HAP-1 (cell line): ENCODE measurements at regions not wholly inside any gene's neighbourhood (a gene's known extent, or its start where the extent isn't known, plus 50 kb on each side); places are given as distances from the start of the nearest gene placed in this dataset.

Source experiments
- DNase-seq, 2 experiments: peaks; one replicate each; pipeline ENCODE4 v3.0.0-alpha.2; 2016 to 2020; ENCODE audit warnings: low spot score in 2 of 2
- H3K27me3 ChIP-seq: fragments of 250-450 bp; sonication (Bioruptor Pico); 2 replicates; pipeline ENCODE4 v1.5.1; 2020; ENCODE audit warnings: low read depth, mild to moderate bottlenecking, moderate library complexity
- H3K36me3 ChIP-seq: fragments of 250-450 bp; sonication (Bioruptor Pico); replicated peaks from 2 replicates; pipeline ENCODE4 v1.5.1; 2020; ENCODE audit warnings: mild to moderate bottlenecking
- H3K4me1 ChIP-seq: fragments of 250-450 bp; sonication (Bioruptor Pico); 2 replicates; pipeline ENCODE4 v1.5.1; 2020; ENCODE audit warnings: mild to moderate bottlenecking
- H3K4me3 ChIP-seq: fragments of 250-450 bp; sonication (Bioruptor Pico); 2 replicates; pipeline ENCODE4 v1.5.1; 2020; ENCODE audit warnings: mild to moderate bottlenecking, moderate library complexity
- H3K9me3 ChIP-seq: fragments of 250-450 bp; sonication (Bioruptor Pico); 2 replicates; pipeline ENCODE4 v1.5.1; 2020; ENCODE audit warnings: mild to moderate bottlenecking, moderate library complexity
- in situ Hi-C: fragments of 300-500 bp; cut with MboI; formaldehyde crosslinking; loops from 3 replicates; pipeline ENCODE4 v1.14.3; 2020; ENCODE audit warnings: low sequenced_read_pairs, inconsistent platforms, mixed read lengths

DNA sequence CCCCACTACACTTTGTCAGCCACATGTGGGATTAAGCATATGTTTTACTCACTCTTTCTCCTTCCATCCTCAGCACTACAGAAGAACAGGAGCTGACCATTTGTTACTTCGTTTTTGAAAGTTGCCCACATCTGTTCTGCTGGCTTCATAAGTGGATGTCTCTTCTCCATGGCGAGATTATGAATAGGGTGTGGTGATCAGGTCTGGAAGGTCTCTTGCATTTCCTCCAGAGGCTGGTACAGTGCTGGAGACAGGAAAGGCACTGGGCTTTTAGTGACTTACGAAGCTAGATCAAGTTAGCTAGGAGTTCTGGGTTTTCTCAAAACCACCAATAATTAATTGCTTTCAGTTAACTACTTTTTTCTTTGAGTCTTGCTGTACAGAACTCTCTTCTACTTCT, 136.5 kb downstream of the AQP4 start:
- Histone ChIP-seq H3K9me3 (no peaks in the 10 kb centered on the region), H3K27me3 (no peaks in the 10 kb centered on the region), H3K4me1 (peaks cover 3% of the 10 kb centered on the region), H3K4me3 (no peak overlapping the region), H3K36me3 (no peaks in the 10 kb centered on the region)
- in situ Hi-C loops = no loop called here
- no peak for DNase-seq

DNA sequence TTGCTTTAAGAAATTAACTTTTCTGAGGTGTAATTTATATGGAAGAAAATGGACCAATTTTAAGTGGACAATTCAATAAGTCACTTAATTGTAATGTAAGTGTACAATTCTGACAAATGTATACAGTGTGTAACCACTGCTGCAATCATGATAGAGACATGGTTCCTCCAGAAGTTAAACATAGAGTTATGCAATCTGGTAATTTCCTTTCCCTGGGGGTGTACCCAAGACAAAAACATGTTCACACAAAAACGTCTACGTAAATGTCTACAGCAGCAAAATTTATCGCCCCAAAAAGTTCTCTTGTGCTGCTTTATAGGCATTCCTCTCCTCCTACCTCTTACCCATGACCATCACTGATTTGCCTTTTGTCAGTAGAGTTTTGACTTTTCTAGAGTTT, 141.5 kb downstream of the AQP4 start:
- in situ Hi-C loops = no loop called here
- Histone ChIP-seq H3K4me1 (no peaks in the 10 kb centered on the region), H3K9me3 (no peaks in the 10 kb centered on the region), H3K4me3 (no peak overlapping the region), H3K36me3 (no peaks in the 10 kb centered on the region), H3K27me3 (peaks cover 3% of the 10 kb centered on the region; the same call in 1 of the 2 replicates)
- DNase-seq = no peak

DNA sequence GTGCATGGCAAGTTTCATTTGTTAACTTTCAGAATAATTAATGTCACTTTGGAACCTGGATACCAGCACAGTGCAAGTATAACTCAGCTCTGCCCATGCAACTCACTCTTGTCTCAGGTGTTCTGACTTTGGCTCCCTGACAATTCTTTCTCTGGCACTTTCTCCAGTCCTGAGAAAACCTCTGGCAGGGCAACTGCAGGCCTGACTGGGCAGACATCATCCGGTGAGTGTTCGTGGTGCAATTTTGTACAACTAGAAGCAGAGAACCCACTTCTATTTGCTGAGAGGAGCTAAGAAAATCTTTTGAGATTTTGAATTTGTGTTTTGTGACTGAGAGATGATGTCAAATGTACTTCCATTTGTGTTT, 143.0 kb downstream of the AQP4 start:
- Histone ChIP-seq H3K4me3 (no peak overlapping the region), H3K36me3 (no peaks in the 10 kb centered on the region), H3K4me1 (no peaks in the 10 kb centered on the region), H3K27me3 (peaks cover 3% of the 10 kb centered on the region; the same call in 1 of the 2 replicates), H3K9me3 (no peaks in the 10 kb centered on the region)
- no peak for DNase-seq
- in situ Hi-C loops = no loop called here

DNA sequence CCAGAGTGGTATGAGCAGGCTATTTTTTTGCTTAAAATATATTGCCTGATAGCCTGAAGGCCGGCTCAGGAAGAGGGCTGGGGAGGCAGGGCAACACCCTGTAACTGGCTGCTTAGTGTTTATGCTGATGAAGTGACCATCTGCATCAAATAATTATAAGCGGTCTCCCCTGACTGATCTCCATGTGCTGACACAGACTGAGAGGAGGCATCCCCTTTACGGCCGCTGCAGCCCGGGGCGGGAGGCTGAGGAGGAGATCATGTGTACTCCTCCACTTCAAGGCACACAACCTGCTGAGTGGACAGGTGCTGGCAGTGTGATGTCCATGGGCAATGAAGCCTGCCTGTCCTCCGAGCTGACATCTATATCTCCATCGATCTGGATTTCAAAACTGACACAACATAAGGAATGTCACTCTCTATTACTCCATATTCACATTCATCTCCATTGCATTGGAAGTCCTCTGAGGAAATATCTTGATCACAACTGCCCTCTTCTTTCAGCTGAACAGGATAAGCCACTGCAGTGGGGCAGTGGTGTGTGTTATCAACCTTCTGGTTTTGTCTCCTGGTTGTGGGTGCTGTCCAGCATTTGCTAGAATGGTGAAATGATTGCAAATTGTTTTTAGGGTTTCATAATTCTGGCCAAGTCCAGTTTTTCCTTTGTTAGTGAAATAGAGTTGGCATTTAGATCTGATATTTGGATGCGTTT, 143.5 kb downstream of the AQP4 start:
- Histone ChIP-seq H3K36me3 (no peaks in the 10 kb centered on the region), H3K4me1 (no peaks in the 10 kb centered on the region), H3K27me3 (peaks cover 3% of the 10 kb centered on the region; the same call in 1 of the 2 replicates), H3K4me3 (no peak overlapping the region), H3K9me3 (no peaks in the 10 kb centered on the region)
- in situ Hi-C loops = no loop called here
- DNase-seq = no peak

DNA sequence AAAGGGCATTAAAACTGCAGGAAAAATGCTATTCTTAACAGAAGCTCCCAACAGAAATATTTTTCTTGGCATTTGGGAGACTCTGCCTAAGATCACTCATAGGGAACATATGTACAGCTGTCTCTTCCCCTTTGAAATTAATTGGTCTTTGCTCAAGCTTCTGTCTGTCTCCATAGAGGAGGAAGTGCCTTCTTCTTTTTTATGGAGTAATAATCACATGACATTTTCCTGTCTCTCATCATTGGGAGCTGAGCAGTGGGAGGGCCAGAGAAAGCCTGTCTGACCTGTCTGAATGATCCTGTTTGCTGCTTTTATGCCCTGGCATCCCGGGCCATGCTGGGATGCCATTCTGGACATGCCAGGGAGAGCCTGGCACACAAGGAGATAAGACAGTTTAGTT, 145.6 kb downstream of the AQP4 start:
- in situ Hi-C loops = no loop called here
- no peak for DNase-seq

DNA sequence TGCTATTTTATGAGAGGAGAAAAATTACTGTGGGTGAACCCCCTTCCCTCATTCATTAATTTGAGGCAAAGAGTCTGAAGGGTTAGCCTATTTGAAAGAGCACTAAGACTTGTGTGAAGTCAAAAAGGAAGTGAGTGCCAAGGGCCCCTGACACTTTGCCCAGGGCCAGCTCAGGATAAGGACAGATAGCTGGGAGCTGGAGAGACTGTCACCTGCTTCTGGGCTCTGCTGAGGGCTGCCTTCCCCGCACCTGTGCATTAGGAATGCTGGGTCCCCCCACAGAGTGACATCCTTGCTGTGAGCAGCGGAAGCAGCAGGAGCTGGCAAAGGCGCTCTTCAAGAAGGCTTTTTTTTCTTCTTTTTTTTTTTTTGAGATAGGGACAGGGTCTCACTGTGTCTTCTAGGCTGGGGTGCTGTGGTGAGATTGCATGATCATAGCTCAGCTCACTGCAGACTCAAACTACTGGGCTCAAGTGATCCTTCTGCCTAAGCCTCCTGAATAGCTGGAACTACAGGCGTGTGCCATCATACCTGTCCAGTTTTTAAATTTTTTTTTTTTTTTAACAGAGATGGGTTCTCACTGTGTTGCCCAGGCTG, 148.3 kb downstream of the AQP4 start:
- DNase-seq = no peak
- H3K4me1 ChIP-seq = peaks cover 4% of the 10 kb centered on the region; the same call in 1 of the 2 replicates
- H3K9me3 ChIP-seq = no peaks in the 10 kb centered on the region
- peaks cover 3% of the 10 kb centered on the region; the same call in 1 of the 2 replicates for H3K27me3 ChIP-seq
- H3K4me3 ChIP-seq = no peak overlapping the region
- in situ Hi-C loops = no loop called here
- no peaks in the 10 kb centered on the region for H3K36me3 ChIP-seq

More for the DNA sequence above, 145.6 kb downstream of the AQP4 start:
- Histone ChIP-seq H3K4me3 (no peak overlapping the region), H3K4me1 (no peaks in the 10 kb centered on the region), H3K36me3 (no peaks in the 10 kb centered on the region), H3K9me3 (no peaks in the 10 kb centered on the region), H3K27me3 (peaks cover 3% of the 10 kb centered on the region; the same call in 1 of the 2 replicates)

DNA sequence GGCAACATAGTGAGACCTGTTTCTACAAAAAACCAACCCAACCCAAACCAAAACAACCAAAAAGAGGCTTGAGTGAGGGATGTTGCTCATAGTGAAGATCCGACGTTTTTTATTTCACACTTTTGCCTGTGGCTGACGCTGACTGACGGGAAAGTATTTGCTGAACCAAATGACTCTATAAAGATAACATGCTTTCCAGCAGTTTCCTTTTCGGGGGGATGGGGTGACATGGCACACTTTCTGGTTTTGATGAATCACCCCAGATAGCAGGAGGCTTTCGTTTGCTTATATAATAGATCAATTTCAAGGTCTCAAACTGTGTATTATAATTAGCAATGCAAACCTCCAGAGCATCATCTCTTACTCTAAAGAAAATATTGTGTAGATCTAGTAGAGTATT, 150.8 kb downstream of the AQP4 start:
- no peaks in the 10 kb centered on the region for H3K27me3 ChIP-seq
- no peaks in the 10 kb centered on the region for H3K9me3 ChIP-seq
- H3K4me3 ChIP-seq = no peak overlapping the region
- in situ Hi-C loops = no loop called here
- DNase-seq = no peak
- no peaks in the 10 kb centered on the region for H3K36me3 ChIP-seq
- H3K4me1 ChIP-seq = peaks cover 9% of the 10 kb centered on the region

DNA sequence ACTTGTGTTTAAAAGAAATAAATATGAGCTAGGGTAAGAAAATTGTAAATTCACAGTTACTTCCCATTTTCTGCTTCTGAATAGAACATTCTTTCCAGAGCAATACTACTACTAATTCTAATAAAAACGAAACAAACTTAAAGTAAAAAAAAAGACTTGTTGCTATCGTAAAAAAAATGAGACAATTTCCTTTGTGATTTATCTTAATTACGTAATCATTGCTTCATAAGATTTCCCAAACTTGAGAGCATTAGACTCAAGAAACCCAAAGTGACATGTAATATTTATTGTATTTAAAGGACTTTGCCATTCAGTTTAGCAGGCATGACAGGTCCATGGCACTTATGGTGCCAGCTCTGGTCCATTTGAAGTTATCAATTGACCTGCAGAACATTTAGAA, 153.8 kb downstream of the AQP4 start:
- in situ Hi-C loops = no loop called here
- Histone ChIP-seq H3K36me3 (no peaks in the 10 kb centered on the region), H3K4me1 (peaks cover 14% of the 10 kb centered on the region), H3K27me3 (no peaks in the 10 kb centered on the region), H3K9me3 (no peaks in the 10 kb centered on the region), H3K4me3 (no peak overlapping the region)
- DNase-seq = no peak

DNA sequence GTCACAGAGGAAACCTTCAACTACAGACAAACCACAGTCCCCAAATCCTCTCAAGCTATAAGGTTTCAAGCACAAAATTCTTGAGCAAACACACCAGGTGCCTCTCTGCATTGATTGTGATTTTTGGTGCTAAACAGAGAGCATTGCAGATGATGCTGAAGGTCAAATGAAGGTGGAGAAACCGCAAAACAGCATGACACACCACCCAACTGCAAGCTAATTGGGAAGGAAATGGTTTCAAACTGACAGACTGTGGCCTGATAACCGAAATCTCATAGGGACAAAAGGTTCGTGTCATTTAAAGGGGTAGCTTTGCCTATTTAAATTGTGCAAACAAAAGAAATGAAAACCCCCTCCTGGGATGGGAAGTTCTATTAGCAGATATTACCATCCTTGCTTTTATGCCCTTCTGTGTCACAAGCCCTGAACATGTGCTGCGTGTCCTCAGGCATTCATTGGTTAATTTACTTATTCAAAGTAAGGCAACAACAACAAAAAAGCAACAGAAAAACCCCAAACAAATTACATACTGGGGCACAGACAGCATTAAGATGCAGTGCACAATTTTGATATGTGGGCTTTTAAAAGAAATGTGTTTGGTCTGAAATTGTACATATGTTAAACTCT, 154.9 kb downstream of the AQP4 start:
- Histone ChIP-seq H3K36me3 (no peaks in the 10 kb centered on the region), H3K9me3 (no peaks in the 10 kb centered on the region), H3K27me3 (no peaks in the 10 kb centered on the region), H3K4me3 (no peak overlapping the region), H3K4me1 (peaks cover 14% of the 10 kb centered on the region)
- no peak for DNase-seq
- in situ Hi-C loops = no loop called here

DNA sequence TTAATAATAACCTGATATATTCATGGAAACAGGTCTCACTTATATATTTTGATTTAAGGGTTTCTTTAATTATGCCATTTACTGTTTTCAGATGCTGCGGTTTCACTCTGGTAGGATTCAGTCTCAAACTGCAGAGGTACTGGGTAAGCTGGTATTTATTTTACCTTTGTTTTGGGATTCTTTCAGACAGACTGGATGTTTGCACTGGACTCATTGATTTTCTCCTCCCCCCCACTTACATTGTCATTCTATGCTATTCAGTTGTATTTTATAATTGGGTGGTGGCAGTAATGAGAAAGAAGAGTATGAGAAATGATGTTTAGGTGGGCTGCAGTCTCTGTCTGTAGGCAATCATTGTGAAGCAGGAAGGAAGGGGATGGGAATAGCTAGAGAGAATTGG, 155.6 kb downstream of the AQP4 start:
- no peak for DNase-seq
- Histone ChIP-seq H3K4me1 (peaks cover 14% of the 10 kb centered on the region), H3K36me3 (no peaks in the 10 kb centered on the region), H3K4me3 (no peak overlapping the region), H3K9me3 (no peaks in the 10 kb centered on the region), H3K27me3 (no peaks in the 10 kb centered on the region)
- in situ Hi-C loops = no loop called here

DNA sequence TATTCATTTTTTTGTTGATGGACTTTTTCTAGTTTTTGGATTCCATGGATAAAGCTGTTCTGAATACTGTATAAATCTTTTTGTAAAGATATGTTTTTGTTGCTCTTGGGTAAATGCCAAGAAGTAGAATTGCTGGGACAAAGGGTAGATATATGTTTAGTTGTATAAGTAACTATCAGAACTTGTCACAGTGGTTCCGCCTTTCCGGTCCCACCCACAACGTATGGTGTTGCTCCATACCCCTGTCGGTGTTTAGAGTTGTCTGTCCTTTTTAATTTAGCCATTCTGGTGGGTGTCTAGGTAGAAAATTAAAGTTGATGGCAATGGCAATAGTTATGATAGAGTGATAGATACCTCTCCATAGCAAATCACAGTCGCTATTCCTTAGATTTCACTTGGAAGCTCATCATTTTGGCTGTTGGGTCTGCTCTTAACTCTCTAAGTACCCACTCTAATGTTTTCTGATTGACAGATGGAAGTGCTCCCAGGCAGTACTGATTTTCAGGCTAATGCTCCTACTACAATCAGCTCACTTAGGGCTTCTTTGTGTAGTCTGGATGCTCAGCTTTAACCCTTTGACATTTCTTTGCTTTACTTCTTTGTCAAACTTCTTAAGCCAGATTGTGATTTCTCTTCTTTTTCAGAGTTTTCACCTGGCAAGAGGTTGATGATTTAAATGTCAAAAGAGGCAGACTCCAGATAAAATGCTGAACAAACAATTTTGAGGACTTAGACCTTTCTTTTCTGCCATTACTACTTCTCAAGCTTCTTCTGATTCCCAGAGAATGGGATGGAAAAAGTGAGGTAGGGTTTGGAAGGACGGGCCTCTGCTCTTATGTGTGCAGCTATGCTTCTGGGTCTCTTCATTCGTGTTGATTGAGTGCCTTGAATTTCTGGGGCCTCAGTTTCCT, 156.4 kb downstream of the AQP4 start:
- DNase-seq = peak in 1 of 2 experiments; percentile 47
- H3K36me3 ChIP-seq = no peaks in the 10 kb centered on the region
- in situ Hi-C loops = no loop called here
- H3K9me3 ChIP-seq = no peaks in the 10 kb centered on the region
- no peaks in the 10 kb centered on the region for H3K27me3 ChIP-seq
- no peak overlapping the region for H3K4me3 ChIP-seq
- H3K4me1 ChIP-seq = peaks cover 14% of the 10 kb centered on the region

DNA sequence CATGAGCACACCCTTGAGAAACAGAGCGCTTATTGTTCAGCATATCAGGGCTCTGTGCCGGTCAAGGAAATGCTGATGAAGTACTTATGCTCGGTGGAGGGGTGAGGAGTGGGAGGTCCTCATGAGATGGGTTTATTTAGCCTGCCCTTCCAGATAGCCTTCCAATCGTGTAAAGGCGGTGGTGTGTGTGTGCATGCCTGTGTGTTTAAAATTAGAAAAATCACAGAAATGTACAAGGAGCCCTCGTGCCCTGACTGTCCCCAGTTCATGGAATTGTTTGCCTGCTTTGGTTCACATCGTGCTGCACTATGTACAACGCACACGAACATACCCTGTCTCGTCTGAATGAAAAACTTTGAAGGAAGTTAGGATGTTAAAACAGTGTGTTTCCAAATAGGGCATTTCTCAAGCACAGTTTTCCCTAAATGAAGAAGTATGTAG, 158.6 kb downstream of the AQP4 start:
- in situ Hi-C loops = no loop called here
- Histone ChIP-seq H3K27me3 (no peaks in the 10 kb centered on the region), H3K36me3 (no peaks in the 10 kb centered on the region), H3K4me3 (no peak overlapping the region), H3K9me3 (no peaks in the 10 kb centered on the region), H3K4me1 (peaks cover 8% of the 10 kb centered on the region)
- no peak for DNase-seq

DNA sequence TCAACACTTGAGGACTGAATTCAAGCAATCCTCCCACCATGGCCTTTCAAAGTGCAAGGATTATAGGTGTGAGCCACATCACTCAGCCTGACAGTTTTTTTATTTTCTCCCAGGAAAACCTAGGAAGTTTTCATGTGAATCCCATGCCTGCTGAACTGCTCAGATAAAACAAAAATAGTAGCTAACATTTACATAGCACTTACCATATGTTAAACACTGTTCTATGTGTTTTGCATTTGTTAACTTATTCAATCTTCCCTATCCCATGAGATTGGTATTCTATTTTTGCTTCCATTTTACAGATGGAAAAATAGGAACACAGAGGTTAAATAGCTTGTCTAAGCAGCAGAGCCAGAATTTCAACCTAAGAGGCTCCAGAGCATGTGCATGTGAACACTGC, 157.4 kb upstream of the KCTD1 start:
- in situ Hi-C loops = no loop called here
- H3K4me1 ChIP-seq = peaks cover 8% of the 10 kb centered on the region
- H3K9me3 ChIP-seq = no peaks in the 10 kb centered on the region
- no peaks in the 10 kb centered on the region for H3K36me3 ChIP-seq
- H3K4me3 ChIP-seq = no peak overlapping the region
- H3K27me3 ChIP-seq = no peaks in the 10 kb centered on the region
- no peak for DNase-seq
